ENCODE measurements at regions not wholly inside any gene's neighbourhood (a gene's known extent, or its start where the extent isn't known, plus 50 kb on each side); places are given as distances from the start of the nearest gene placed in this dataset.

- DNase-seq, result no peak
Observed at GRCh38 chr1:5256793-5257192, 602.4 kb downstream of the AJAP1 start.

GRCh38 chr1:5254975-5255374, 600.6 kb downstream of the AJAP1 start:
- no peak for DNase-seq

GRCh38 chr1:5254131-5254725, 599.8 kb downstream of the AJAP1 start:
- DNase-seq, result no peak

- DNase-seq, result no peak
Observed at GRCh38 chr1:5253036-5253435, 598.6 kb downstream of the AJAP1 start.

GRCh38 chr1:5250336-5250735, 595.9 kb downstream of the AJAP1 start:
- DNase-seq, result no peak

- no peak for DNase-seq
Observed at GRCh38 chr1:5245348-5245747, 590.9 kb downstream of the AJAP1 start.

GRCh38 chr1:5244631-5245285, 590.3 kb downstream of the AJAP1 start:
- DNase-seq, result no peak

- no peak for DNase-seq
Observed at GRCh38 chr1:5242850-5243249, 588.4 kb downstream of the AJAP1 start.

GRCh38 chr1:5239911-5240310, 585.5 kb downstream of the AJAP1 start:
- DNase-seq, result no peak

GRCh38 chr1:5238351-5239130, 584.1 kb downstream of the AJAP1 start:
- no peak for DNase-seq

GRCh38 chr1:5235355-5235899, 581.0 kb downstream of the AJAP1 start:
- no peak for DNase-seq

GRCh38 chr1:5232537-5232936, 578.1 kb downstream of the AJAP1 start:
- no peak for DNase-seq

- DNase-seq, result no peak
Observed at GRCh38 chr1:5231541-5232315, 577.3 kb downstream of the AJAP1 start.

GRCh38 chr1:5227114-5227513, 572.7 kb downstream of the AJAP1 start:
- no peak for DNase-seq

- no peak for DNase-seq
Observed at GRCh38 chr1:5225707-5226704, 571.6 kb downstream of the AJAP1 start.

GRCh38 chr1:5223206-5223605, 568.8 kb downstream of the AJAP1 start:
- DNase-seq, result no peak

- DNase-seq, result no peak
Observed at GRCh38 chr1:5222626-5223025, 568.2 kb downstream of the AJAP1 start.

GRCh38 chr1:5221451-5221850, 567.0 kb downstream of the AJAP1 start:
- DNase-seq, result no peak

- no peak for DNase-seq
Observed at GRCh38 chr1:5220821-5221220, 566.4 kb downstream of the AJAP1 start.

- no peak for DNase-seq
Observed at GRCh38 chr1:5220421-5220820, 566.0 kb downstream of the AJAP1 start.

GRCh38 chr1:5200006-5200405, 545.6 kb downstream of the AJAP1 start:
- no peak for DNase-seq

GRCh38 chr1:5198328-5198727, 543.9 kb downstream of the AJAP1 start:
- no peak for DNase-seq
